MM.1S (cell line): ENCODE measurements at regions not wholly inside any gene's neighbourhood (a gene's known extent, or its start where the extent isn't known, plus 50 kb on each side); places are given as distances from the start of the nearest gene placed in this dataset.

Source experiments
- CTCF ChIP-seq: fragments of 300-600 bp; sonication (generic); IDR thresholded peaks from 2 replicates; pipeline ENCODE4 v1.5.1; 2016; ENCODE audit warnings: antibody characterized with exemption, low read length, mixed read lengths
- EZH2 ChIP-seq: fragments of 300-600 bp; sonication (generic); optimal IDR thresholded peaks from 2 replicates; pipeline ENCODE3; 2017; ENCODE audit warnings: low read depth, mild to moderate bottlenecking, antibody characterized with exemption, low read length, mixed read lengths
- EZH2phosphoT487 ChIP-seq: fragments of 300-600 bp; sonication (generic); IDR thresholded peaks from 2 replicates; pipeline ENCODE4 v1.6.1; 2018; ENCODE audit warnings: antibody characterized with exemption, low read length

GRCh38 chr6:143564484-143565017, 53.0 kb upstream of the FUCA2 start:
- TF ChIP-seq CTCF (no peak), EZH2 (no peak), EZH2phosphoT487 (no peak)
